Dermis microvascular lymphatic vessel endothelial cell (primary cell): ENCODE measurements at regions not wholly inside any gene's neighbourhood (a gene's known extent, or its start where the extent isn't known, plus 50 kb on each side); places are given as distances from the start of the nearest gene placed in this dataset.
"Not testable (repeated sequence)": the region's sequence is repeated elsewhere in the genome, so short reads cannot be mapped to it uniquely, and the experiment has no call there.

ENCODE experiments used
- DNase-seq, 2 donors: peaks; one replicate each; pipeline versions ENCODE4 v3.0.0 to v3.0.0-alpha.2; 2010; ENCODE audit warnings: low read depth in 2 of 2

DNA sequence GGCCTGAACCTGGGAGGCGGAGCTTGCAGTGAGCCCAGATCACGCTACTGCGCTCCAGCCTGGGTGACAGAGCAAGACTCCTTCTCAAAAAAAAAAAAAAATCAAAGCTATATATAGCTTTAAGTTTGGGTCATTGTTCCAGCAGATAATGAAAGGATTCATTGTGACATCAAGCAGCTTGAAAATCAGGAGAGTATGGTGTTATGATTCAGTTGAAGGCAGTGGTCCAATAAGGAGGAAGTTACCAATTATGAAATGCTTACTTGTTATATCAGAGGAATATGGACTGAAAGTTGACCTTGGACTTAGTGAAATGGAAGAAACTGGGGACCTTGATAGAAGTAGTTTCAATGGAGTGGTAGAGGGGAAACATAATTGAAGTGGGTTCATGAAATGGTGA, 140.4 kb upstream of the MAD2L1 start:
- no peak for DNase-seq

DNA sequence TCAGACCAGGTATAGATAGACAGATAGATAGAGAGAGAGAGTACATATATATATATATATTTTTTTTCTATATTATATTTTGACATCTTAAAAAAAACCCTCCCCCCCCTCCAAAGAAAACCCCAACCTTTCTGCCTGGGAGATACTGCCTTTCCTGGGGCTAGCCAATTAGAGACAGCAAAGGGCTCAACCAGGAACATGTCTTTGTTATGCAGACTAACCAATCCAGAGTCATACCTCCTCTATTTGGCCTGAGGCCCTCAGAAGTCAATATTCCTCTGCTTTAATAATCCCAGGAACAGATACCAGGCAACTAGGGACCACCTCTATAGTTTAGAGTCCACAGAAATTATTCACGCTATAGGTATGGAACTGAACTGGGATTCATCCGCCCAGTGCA, 135.6 kb upstream of the MAD2L1 start:
- no peak for DNase-seq

DNA sequence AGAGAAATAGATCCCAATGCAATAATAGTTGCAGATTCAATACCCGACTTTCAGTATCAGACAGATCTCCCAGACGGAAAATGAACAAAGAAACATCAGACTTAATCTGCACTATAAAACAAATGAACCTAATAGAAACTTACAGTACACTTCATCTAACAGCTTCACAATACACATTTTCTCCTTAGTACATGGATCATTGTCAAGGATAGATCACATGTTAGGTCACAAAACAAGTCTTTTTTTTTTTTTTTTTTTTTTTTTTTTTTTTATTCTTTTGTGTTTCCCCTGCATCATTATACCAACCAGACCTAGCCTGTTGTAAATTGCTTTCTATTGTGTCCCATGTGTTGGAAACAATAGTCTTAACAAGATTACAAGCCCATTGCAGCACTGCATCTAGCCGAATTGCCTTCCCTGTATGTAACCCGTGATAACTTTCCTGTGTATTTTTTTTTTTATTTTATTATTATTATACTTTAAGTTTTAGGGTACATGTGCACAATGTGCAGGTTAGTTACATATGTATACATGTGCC, 134.0 kb upstream of the MAD2L1 start:
- DNase-seq: not testable (repeated sequence)

DNA sequence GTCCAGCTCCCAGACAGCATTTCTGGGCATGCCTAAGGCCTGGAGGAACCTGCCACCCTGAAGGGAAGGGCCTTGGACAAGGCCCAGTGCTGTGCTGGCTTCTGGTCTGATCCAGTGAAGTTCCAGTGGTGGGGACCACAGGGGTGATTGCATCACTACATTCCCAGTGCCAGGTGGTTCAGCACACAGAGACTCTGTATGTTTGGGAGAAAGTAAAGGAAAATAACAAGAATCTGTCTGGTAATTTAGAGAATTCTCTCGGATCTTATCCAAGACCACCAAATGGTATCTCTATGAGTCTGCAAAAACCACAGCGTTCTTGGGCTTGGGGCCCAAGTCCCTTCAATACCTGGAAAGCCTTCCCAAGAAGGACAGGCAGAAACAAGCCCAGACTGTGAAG, 131.8 kb upstream of the MAD2L1 start:
- no peak for DNase-seq

DNA sequence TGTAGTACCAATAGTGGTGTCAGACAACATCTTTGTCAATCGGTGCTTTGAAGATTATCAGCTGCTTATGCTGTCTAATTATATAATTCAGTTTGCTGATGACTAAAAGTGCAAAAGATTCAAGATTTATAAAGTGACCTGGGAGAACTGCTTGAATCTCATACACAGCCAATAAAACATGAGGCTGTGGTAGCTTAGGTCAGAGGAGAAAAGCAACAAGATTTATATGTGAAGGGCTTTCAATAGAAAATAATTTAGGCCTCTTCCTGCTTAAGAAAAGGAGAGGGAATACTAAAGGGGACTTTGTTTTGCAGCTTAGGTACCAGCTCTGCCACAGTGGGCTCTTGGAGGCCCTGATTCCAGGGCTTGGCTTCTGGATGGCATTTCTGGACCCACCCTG, 111.0 kb upstream of the MAD2L1 start:
- no peak for DNase-seq

DNA sequence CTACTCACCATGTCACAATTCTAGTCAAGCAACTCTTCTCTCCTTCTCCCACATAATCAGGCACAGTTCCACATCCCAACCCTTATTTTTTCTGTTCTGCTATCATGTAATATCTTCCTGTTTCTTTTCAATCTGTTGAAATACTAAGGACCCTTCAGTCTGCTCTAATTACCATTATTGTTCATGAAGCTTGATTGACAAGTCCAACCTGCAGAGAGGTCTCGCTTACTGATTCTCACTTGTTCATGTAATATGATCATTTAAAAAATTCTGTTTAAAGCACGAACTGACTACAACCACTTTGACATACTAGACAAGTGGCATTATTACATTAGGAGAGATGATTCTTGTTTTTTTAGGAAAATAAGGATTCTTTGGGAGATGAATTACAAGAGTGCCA, 108.6 kb upstream of the MAD2L1 start:
- no peak for DNase-seq

DNA sequence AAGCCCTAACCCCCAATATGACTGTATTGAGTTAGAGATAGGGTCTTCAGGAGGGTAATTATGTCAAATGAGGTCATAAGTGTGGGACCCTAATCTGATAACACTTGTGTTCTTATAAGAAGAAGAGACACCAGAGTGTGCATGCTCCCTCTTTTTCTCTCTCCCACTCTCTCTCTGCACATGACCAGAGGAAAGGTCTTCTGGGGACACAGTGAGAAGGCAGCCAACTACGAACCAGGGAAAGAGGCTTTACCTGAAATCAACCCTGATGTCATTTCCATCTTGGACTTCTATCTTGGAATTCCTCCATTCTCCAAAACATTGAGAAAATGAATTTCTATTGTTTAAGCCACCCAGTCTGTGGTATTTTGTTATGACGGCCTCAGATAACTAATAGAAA, 97.2 kb upstream of the MAD2L1 start:
- DNase-seq: no peak

DNA sequence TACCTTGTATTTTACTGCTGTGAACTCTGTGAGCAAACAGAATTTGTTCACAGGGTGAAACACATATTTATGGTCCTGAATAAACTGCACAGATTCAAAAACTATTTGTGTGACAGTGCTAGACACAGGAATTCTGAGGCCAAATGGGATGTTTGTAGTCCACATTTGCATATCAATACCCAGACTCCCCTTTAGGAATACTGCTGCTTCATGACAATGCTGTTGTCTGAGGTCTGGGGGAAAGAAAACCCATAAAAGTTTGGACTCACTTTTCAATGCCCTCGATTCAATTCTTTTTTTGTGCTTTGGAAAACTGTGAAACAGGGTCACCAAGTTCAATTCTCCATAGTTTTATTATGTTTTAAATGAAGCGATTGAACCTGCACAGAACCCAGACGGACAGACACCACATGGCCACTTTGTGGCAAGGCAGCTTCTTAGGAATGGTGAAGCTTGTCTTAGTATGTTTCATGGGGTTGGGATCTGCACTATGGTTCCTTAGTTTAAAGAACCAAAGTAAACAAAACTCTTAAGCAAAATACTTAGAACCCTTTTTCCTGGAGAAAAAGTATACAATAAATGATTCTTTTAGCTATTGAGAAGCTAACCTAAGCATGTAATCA, 92.3 kb upstream of the MAD2L1 start:
- DNase-seq: no peak

DNA sequence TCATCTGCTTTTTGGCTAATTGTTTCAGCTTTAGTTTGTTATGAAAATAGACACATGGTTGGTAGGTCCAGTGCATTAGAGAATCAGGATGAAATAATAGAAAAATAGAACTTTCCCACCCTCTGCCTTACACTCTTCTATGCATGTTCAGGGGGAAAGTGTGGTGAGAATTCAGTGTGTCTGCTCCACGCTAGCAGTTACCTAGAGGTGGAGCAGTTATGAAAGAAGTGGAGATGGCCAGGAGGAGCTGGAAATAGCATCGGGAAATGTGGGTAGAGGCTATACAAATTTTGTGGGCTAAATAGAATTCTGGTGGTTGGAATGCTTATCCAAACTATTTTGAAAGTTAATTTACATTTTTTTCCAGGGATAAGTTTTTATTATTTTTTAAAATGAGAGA, 91.4 kb upstream of the MAD2L1 start:
- no peak for DNase-seq

DNA sequence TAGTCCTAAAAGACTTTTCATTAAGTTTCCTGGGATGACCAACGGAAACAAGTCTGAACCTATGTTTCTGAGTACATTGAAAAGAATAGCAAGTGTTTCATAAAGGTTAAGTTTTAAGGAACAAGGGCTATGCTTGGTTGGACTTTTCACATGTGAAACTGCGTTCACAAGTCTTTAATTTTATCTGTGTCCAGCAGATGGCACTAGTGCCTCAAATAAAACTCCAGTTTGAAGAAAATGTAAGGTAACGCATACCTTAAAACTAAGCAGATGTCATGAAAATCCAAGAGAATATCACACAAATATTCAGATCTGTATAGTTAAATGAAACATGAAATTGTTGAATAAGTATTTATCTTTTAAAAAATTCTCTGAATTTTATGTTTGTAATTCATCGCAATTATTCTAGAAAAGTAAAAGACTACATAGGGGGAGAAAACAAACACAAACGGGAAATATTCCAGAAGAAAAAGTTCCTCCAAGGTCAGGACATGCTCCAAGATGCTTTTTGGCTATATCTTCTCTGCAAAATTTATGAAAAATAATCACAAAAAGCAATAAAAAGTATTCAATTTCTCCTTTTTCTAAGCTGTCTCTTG, 89.6 kb upstream of the MAD2L1 start:
- peak; percentile 82 for DNase-seq

DNA sequence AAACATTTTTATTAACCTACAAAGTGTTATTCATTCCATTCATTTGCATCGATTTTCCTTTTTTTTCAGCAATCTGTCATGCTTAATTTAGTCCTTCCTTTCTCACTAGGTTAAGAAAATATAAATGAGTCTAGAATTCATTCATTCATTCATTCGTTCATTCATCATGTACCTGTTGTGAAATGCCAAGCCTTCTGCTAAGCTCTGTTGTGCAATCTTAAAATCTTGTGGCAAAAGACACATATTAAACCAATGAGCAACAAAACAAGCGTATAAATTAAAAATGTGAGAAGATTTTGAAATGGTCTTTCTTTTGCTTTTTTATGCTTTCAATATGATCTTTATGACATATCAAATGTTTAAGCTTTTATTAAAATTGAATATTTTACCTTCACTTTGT, 88.6 kb upstream of the MAD2L1 start:
- DNase-seq: no peak

DNA sequence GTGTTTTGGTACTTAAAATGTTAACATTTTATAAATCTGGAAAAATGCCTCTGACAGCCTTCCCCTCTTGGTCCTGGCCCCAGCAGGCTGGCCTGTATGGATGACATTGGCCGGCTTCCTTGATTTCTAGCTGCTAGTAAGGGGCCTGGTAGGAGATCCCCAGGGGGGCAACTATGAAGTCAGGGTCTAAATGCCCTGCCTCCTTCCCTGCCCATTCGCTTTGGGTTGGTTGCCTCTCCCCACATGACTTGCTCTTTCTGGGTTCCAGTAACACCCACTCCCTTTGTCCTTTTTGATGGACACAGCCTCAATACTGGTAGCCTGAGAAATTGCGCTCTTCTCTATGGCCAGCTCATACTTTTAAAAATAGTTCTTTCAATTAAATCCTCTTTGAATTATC, 78.0 kb upstream of the MAD2L1 start:
- DNase-seq: no peak

DNA sequence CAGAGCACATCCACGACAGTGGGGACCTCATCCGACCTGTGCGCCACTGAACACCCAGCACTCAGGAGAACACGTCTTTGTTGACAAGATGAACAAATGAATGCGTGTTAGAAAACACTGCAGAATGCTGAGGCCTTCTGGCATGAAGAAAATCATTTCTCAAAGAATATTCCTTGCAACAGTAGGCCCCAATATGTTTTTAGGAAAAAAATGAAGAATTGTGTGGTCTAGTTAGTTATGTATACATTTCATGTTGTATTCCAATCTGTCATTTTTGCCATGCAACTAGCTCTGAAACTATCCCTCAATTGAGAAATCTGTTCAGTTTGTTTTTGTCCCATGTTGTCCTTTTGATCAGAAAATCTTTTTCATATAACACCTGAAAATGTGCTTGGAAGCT, 77.4 kb upstream of the MAD2L1 start:
- DNase-seq: no peak

DNA sequence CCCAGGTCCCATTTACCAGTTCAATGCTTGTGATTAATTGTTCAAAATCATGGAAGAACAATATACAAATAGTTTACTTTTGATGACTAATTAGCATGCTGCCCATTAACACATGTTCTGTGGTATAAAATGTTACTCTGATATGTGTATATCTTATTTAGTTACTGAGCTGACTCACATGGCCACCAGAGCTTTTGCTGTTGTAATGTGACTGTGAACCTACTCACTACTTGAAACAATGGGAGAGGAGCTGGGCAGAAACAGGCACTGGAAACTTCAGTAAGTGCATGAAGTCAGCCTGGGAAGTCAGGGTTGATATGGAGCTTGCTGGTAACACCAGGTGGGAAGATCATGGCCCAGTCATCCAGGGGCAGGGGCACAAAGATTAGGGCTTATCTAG, 72.7 kb upstream of the MAD2L1 start:
- DNase-seq: no peak

DNA sequence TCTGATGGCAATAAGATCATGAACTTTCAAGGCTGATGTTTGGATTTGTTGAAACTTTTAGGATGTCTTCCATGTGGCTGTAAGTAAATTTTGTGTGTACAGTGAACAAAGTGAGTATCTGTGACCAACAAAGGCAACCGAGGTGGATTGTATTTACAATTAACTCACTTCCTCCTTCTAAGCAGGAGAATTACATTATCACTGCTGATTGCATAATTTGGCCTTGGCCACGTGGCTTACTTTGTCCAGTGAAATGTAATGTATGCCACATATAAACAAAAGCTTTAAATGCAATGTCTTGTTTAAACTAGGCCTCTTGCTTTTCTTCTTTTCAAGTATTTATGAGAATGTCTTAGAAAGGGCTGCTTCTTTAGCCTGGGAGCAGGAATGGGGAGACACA, 66.3 kb upstream of the MAD2L1 start:
- DNase-seq: no peak

DNA sequence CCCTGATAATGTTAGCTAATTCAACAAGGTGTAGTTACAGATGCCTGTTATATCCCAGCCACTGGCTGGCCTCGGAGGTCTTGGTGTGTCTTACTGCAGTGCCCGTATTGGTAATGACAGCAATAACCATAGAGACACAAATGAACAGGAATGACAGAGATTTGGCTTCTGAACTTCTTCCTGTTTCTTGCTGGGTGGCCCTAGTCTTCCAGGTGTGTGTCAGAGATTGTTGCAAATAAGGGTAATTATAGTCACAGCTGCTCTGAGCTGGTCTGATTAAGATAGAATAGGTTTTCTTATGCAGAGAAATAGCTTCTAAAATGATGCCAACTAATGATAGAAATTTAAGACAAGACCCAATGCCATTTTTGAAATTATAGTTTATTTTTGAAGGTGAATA, 64.1 kb upstream of the MAD2L1 start:
- DNase-seq: no peak
